GM23338 (cell line): ENCODE measurements at regions not wholly inside any gene's neighbourhood (a gene's known extent, or its start where the extent isn't known, plus 50 kb on each side); places are given as distances from the start of the nearest gene placed in this dataset.

Source experiments
- ATAC-seq: fragments of 200-7000 bp; cut with Tn5 transposase; 3 replicates; pipeline ENCODE4 v1.9.1; 2020
- DNase-seq: peaks from one replicate; pipeline ENCODE4 v3.0.0-alpha.2; 2015; ENCODE audit warnings: low spot score
- H2AFZ ChIP-seq: fragments of 200-600 bp; sonication (generic); 2 replicates; pipeline ENCODE4 v1.8.0; 2016; ENCODE audit warnings: antibody characterized with exemption, mild to moderate bottlenecking, moderate library complexity
- H3F3A ChIP-seq: fragments of 200-600 bp; sonication (generic); replicated peaks from 2 replicates; pipeline ENCODE4 v1.8.0; 2017; ENCODE audit warnings: antibody characterized with exemption, mixed run types, low read depth
- H3K27ac ChIP-seq: fragments of 200-600 bp; sonication (generic); 2 replicates; pipeline ENCODE4 v1.6.1; 2016; ENCODE audit warnings: low read depth
- H3K27me3 ChIP-seq: fragments of 200-600 bp; sonication (generic); 2 replicates; pipeline ENCODE4 v1.8.0; 2016; ENCODE audit warnings: mild to moderate bottlenecking, mixed run types, moderate library complexity; ENCODE audit not compliant: insufficient read depth
- H3K36me3 ChIP-seq: fragments of 200-600 bp; sonication (generic); 2 replicates; pipeline ENCODE4 v1.8.0; 2016; ENCODE audit warnings: mild to moderate bottlenecking; ENCODE audit not compliant: insufficient read depth
- H3K4me1 ChIP-seq: fragments of 200-600 bp; sonication (generic); 2 replicates; pipeline ENCODE4 v1.8.0; 2016; ENCODE audit warnings: mild to moderate bottlenecking, moderate library complexity; ENCODE audit not compliant: insufficient read depth
- H3K4me2 ChIP-seq: fragments of 200-600 bp; sonication (generic); 2 replicates; pipeline ENCODE4 v1.7.1; 2017; ENCODE audit warnings: mixed run types
- H3K4me3 ChIP-seq: fragments of 200-600 bp; sonication (generic); 2 replicates; pipeline ENCODE4 v1.6.1; 2016; ENCODE audit warnings: mixed run types
- H3K79me2 ChIP-seq: fragments of 200-600 bp; sonication (generic); replicated peaks from 2 replicates; pipeline ENCODE4 v1.8.0; 2017; ENCODE audit warnings: mild to moderate bottlenecking; ENCODE audit not compliant: insufficient read depth
- H3K9me2 ChIP-seq: fragments of 200-600 bp; sonication (generic); 2 replicates; pipeline ENCODE4 v1.8.0; 2017; ENCODE audit not compliant: insufficient read depth
- H4K20me1 ChIP-seq: fragments of 200-600 bp; sonication (generic); replicated peaks from 2 replicates; pipeline ENCODE4 v1.8.0; 2017; ENCODE audit warnings: mild to moderate bottlenecking; ENCODE audit not compliant: insufficient read depth
- H3K27ac Mint-ChIP-seq: 2 replicates; pipeline ENCODE4 v1.8.0; 2020; ENCODE audit warnings: inconsistent platforms, mild to moderate bottlenecking, moderate library complexity, mixed read lengths
- H3K27me3 Mint-ChIP-seq: 3 replicates; pipeline ENCODE4 v1.8.0; 2022; ENCODE audit warnings: low read depth, mild to moderate bottlenecking, moderate library complexity, mixed read lengths, inconsistent platforms; ENCODE audit not compliant: insufficient read depth, poor library complexity
- H3K36me3 Mint-ChIP-seq: 3 replicates; pipeline ENCODE4 v1.8.0; 2021; ENCODE audit warnings: low read depth, mild to moderate bottlenecking, inconsistent platforms, moderate library complexity, mixed read lengths
- H3K4me1 Mint-ChIP-seq: 3 replicates; pipeline ENCODE4 v1.8.0; 2020; ENCODE audit warnings: mild to moderate bottlenecking, inconsistent platforms, mixed read lengths
- H3K4me3 Mint-ChIP-seq: 3 replicates; pipeline ENCODE4 v1.8.0; 2021; ENCODE audit warnings: moderate library complexity, mild to moderate bottlenecking, inconsistent platforms, mixed read lengths
- H3K9me3 Mint-ChIP-seq: 3 replicates; pipeline ENCODE4 v1.8.0; 2020; ENCODE audit warnings: moderate library complexity, mild to moderate bottlenecking, inconsistent platforms, mixed read lengths
- CREB1 ChIP-seq: fragments of 250-450 bp; sonication (Bioruptor Pico); IDR thresholded peaks from 2 replicates; pipeline ENCODE4 v1.5.0; 2020; ENCODE audit warnings: low read depth, mild to moderate bottlenecking, moderate library complexity
- ETS1 ChIP-seq: IDR thresholded peaks from 2 replicates; pipeline ENCODE4 v1.6.1; 2016; ENCODE audit warnings: antibody characterized with exemption
- EZH2 ChIP-seq: fragments of 200-600 bp; sonication (generic); IDR thresholded peaks from one replicate; pipeline ENCODE4 v1.8.0; 2017; ENCODE audit warnings: antibody characterized with exemption, mild to moderate bottlenecking, low read depth; ENCODE audit not compliant: unreplicated experiment
- EZH2phosphoT487 ChIP-seq: fragments of 200-600 bp; sonication (generic); IDR thresholded peaks from one replicate; pipeline ENCODE4 v1.8.1; 2018; ENCODE audit warnings: antibody characterized with exemption; ENCODE audit not compliant: unreplicated experiment
- JUNB ChIP-seq: IDR thresholded peaks from one replicate; pipeline ENCODE4 v1.6.1; 2016; ENCODE audit warnings: antibody characterized with exemption; ENCODE audit not compliant: unreplicated experiment
- POLR2AphosphoS5 ChIP-seq: IDR thresholded peaks from 2 replicates; pipeline ENCODE4 v1.6.1; 2016; ENCODE audit warnings: antibody characterized with exemption, low read depth
- STAT1 ChIP-seq: IDR thresholded peaks from one replicate; pipeline ENCODE4 v1.6.1; 2016; ENCODE audit warnings: antibody characterized with exemption; ENCODE audit not compliant: unreplicated experiment
- ZNF114 ChIP-seq: fragments of 250-450 bp; sonication (Bioruptor Pico); IDR thresholded peaks from 2 replicates; pipeline ENCODE4 v1.5.0; 2020; ENCODE audit warnings: mild to moderate bottlenecking, moderate library complexity
- TF ChIP-seq, protein P1 (sequence below), 2 experiments: fragments of 200-600 bp in 1 of 2; sonication (generic) in 1 of 2; conservative IDR thresholded peaks; 2 replicates each; pipeline versions ENCODE4 v1.5.1 to v1.6.1; 2016 to 2017; ENCODE audit warnings: antibody characterized with exemption in 2 of 2, low read depth in 2 of 2, mild to moderate bottlenecking in 2 of 2, moderate library complexity in 1 of 2
- TF ChIP-seq, protein P2 (sequence below): fragments of 250-450 bp; sonication (Bioruptor Pico); IDR thresholded peaks from 2 replicates; pipeline ENCODE4 v1.5.0; 2020; ENCODE audit warnings: mild to moderate bottlenecking, moderate library complexity

DNA sequence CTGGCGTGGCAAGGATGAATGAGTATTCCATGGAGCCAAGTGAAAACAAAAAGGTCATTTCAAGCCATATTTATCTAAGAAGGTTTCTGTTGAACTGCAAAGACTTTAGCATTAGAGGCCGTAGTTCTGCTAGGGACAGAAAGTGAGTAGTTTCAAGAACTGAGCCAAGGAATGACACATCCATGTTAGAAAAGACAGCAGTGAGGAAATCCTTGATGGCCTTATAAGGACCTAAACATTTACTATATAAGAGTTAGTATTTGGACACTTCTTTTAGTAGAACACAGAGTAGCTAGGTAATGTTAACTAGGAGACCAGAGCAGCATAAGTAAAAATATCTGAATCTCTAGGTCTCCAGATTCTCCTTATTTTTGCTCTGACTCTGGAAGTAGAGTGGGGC, 329.8 kb upstream of the SEMA3D start:
- H3K27ac ChIP-seq, result no peak overlapping the region
- H3K27ac Mint-ChIP-seq, result no peak overlapping the region
- H3K4me2 ChIP-seq, result no peak overlapping the region
- no peaks in the 10 kb centered on the region for H3K36me3 Mint-ChIP-seq
- peaks cover 2% of the 10 kb centered on the region; the same call in 1 of the 3 replicates for H3K4me1 Mint-ChIP-seq
- H3F3A ChIP-seq, result no peaks in the 10 kb centered on the region
- no peaks in the 10 kb centered on the region for H3K9me2 ChIP-seq
- no peak overlapping the region for H3K4me3 ChIP-seq
- H3K4me1 ChIP-seq, result no peaks in the 10 kb centered on the region
- H3K9me3 Mint-ChIP-seq, result no peaks in the 10 kb centered on the region
- H2AFZ ChIP-seq, result no peak overlapping the region
- ATAC-seq (no peak), DNase-seq (no peak)
- H3K4me3 Mint-ChIP-seq, result no peak overlapping the region
- no peaks in the 10 kb centered on the region for H3K27me3 Mint-ChIP-seq
- no peak for TF ChIP-seq ZNF114 (CRISPR knock-in tag)
- TF ChIP-seq JUNB, result no peak
- no peak for TF ChIP-seq EZH2
- TF ChIP-seq EZH2phosphoT487, result no peak
- no peaks in the 10 kb centered on the region for H3K79me2 ChIP-seq
- no peaks in the 10 kb centered on the region for H3K27me3 ChIP-seq
- no peaks in the 10 kb centered on the region for H3K36me3 ChIP-seq
- no peaks in the 10 kb centered on the region for H4K20me1 ChIP-seq

DNA sequence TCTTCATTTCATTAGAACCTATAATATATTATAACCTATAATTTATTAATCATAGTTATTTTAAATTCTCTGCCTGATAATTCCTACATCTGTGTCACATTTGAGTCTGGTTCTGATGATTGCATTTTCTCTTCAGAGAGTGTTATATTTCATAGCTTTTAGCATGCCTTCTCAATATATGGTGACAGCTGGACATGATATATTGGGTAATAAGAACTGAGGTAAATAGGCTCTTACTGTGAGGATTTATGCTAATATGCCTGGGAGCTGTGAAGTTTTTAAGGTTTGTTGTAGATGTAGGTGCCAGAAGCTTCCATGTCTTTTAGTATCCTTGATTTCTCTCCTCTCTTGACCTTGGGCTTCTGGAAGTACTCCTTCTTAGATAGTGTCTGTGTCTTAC, 325.9 kb upstream of the SEMA3D start:
- no peaks in the 10 kb centered on the region for H3F3A ChIP-seq
- no peak overlapping the region for H2AFZ ChIP-seq
- H3K27ac ChIP-seq, result no peak overlapping the region
- no peaks in the 10 kb centered on the region for H4K20me1 ChIP-seq
- H3K27me3 ChIP-seq, result no peaks in the 10 kb centered on the region
- no peak overlapping the region for H3K27ac Mint-ChIP-seq
- no peaks in the 10 kb centered on the region for H3K9me3 Mint-ChIP-seq
- H3K27me3 Mint-ChIP-seq, result no peaks in the 10 kb centered on the region
- no peaks in the 10 kb centered on the region for H3K36me3 ChIP-seq
- no peak overlapping the region for H3K4me3 ChIP-seq
- H3K4me1 ChIP-seq, result no peaks in the 10 kb centered on the region
- H3K36me3 Mint-ChIP-seq, result no peaks in the 10 kb centered on the region
- DNase-seq (no peak), ATAC-seq (no peak)
- H3K79me2 ChIP-seq, result no peaks in the 10 kb centered on the region
- H3K4me3 Mint-ChIP-seq, result no peak overlapping the region
- H3K4me1 Mint-ChIP-seq, result peaks cover 2% of the 10 kb centered on the region; the same call in 1 of the 3 replicates
- no peak overlapping the region for H3K4me2 ChIP-seq
- no peaks in the 10 kb centered on the region for H3K9me2 ChIP-seq
- no peak for TF ChIP-seq CREB1 (CRISPR knock-in tag)
- TF ChIP-seq STAT1, result no peak
- TF ChIP-seq EZH2phosphoT487, result no peak
- TF ChIP-seq, protein P1, sequence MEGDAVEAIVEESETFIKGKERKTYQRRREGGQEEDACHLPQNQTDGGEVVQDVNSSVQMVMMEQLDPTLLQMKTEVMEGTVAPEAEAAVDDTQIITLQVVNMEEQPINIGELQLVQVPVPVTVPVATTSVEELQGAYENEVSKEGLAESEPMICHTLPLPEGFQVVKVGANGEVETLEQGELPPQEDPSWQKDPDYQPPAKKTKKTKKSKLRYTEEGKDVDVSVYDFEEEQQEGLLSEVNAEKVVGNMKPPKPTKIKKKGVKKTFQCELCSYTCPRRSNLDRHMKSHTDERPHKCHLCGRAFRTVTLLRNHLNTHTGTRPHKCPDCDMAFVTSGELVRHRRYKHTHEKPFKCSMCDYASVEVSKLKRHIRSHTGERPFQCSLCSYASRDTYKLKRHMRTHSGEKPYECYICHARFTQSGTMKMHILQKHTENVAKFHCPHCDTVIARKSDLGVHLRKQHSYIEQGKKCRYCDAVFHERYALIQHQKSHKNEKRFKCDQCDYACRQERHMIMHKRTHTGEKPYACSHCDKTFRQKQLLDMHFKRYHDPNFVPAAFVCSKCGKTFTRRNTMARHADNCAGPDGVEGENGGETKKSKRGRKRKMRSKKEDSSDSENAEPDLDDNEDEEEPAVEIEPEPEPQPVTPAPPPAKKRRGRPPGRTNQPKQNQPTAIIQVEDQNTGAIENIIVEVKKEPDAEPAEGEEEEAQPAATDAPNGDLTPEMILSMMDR (conservative IDR thresholded peaks at IDR 0.05; ENCODE audit: low read depth in 2 of 2), result no peak
- TF ChIP-seq POLR2AphosphoS5, result no peak
- no peak for TF ChIP-seq EZH2
- TF ChIP-seq ZNF114 (CRISPR knock-in tag), result no peak
- TF ChIP-seq, protein P2, sequence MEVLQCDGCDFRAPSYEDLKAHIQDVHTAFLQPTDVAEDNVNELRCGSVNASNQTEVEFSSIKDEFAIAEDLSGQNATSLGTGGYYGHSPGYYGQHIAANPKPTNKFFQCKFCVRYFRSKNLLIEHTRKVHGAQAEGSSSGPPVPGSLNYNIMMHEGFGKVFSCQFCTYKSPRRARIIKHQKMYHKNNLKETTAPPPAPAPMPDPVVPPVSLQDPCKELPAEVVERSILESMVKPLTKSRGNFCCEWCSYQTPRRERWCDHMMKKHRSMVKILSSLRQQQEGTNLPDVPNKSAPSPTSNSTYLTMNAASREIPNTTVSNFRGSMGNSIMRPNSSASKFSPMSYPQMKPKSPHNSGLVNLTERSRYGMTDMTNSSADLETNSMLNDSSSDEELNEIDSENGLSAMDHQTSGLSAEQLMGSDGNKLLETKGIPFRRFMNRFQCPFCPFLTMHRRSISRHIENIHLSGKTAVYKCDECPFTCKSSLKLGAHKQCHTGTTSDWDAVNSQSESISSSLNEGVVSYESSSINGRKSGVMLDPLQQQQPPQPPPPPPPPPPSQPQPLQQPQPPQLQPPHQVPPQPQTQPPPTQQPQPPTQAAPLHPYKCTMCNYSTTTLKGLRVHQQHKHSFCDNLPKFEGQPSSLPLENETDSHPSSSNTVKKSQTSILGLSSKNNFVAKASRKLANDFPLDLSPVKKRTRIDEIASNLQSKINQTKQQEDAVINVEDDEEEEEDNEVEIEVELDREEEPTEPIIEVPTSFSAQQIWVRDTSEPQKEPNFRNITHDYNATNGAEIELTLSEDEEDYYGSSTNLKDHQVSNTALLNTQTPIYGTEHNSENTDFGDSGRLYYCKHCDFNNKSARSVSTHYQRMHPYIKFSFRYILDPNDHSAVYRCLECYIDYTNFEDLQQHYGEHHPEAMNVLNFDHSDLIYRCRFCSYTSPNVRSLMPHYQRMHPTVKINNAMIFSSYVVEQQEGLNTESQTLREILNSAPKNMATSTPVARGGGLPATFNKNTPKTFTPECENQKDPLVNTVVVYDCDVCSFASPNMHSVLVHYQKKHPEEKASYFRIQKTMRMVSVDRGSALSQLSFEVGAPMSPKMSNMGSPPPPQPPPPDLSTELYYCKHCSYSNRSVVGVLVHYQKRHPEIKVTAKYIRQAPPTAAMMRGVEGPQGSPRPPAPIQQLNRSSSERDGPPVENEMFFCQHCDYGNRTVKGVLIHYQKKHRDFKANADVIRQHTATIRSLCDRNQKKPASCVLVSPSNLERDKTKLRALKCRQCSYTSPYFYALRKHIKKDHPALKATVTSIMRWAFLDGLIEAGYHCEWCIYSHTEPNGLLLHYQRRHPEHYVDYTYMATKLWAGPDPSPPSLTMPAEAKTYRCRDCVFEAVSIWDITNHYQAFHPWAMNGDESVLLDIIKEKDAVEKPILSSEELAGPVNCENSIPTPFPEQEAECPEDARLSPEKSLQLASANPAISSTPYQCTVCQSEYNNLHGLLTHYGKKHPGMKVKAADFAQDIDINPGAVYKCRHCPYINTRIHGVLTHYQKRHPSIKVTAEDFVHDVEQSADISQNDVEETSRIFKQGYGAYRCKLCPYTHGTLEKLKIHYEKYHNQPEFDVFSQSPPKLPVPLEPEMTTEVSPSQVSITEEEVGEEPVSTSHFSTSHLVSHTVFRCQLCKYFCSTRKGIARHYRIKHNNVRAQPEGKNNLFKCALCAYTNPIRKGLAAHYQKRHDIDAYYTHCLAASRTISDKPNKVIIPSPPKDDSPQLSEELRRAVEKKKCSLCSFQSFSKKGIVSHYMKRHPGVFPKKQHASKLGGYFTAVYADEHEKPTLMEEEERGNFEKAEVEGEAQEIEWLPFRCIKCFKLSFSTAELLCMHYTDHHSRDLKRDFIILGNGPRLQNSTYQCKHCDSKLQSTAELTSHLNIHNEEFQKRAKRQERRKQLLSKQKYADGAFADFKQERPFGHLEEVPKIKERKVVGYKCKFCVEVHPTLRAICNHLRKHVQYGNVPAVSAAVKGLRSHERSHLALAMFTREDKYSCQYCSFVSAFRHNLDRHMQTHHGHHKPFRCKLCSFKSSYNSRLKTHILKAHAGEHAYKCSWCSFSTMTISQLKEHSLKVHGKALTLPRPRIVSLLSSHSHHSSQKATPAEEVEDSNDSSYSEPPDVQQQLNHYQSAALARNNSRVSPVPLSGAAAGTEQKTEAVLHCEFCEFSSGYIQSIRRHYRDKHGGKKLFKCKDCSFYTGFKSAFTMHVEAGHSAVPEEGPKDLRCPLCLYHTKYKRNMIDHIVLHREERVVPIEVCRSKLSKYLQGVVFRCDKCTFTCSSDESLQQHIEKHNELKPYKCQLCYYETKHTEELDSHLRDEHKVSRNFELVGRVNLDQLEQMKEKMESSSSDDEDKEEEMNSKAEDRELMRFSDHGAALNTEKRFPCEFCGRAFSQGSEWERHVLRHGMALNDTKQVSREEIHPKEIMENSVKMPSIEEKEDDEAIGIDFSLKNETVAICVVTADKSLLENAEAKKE (CRISPR knock-in tag), result no peak
- no peak for TF ChIP-seq ETS1
- TF ChIP-seq JUNB, result no peak
